Right atrium auricular region (tissue), 2 donors: ENCODE measurements at regions not wholly inside any gene's neighbourhood (a gene's known extent, or its start where the extent isn't known, plus 50 kb on each side); places are given as distances from the start of the nearest gene placed in this dataset.

Experiments used
- DNase-seq: peaks from one replicate; pipeline ENCODE4 v3.0.0-alpha.2; 2019; ENCODE audit warnings: low spot score
- H3K27ac ChIP-seq, 2 donors: fragments of 200-600 bp; sonication (generic); 1 replicate in 1 of 2; 2 replicates in 1 of 2; pipeline ENCODE4 v1.5.1; 2016 to 2019
- H3K27me3 ChIP-seq, 2 donors: fragments of 200-600 bp; sonication (generic); one replicate each; pipeline versions ENCODE4 v1.5.1 to v1.6.0; 2017 to 2019
- H3K36me3 ChIP-seq: fragments of 200-600 bp; sonication (generic); one replicate; pipeline ENCODE4 v1.5.1; 2016
- H3K4me1 ChIP-seq, 2 donors: fragments of 200-600 bp; sonication (generic); one replicate each; pipeline versions ENCODE4 v1.5.1 to v1.6.0; 2017 to 2019
- H3K4me3 ChIP-seq, 2 donors: fragments of 200-600 bp; sonication (generic); 1 replicate in 1 of 2; 2 replicates in 1 of 2; pipeline ENCODE4 v1.5.1; 2017 to 2019; ENCODE audit warnings: mild to moderate bottlenecking in 1 of 2, moderate library complexity in 1 of 2
- H3K9me3 ChIP-seq, 2 donors: fragments of 200-600 bp; sonication (generic); one replicate each; pipeline ENCODE4 v1.5.1; 2019
- TF ChIP-seq, protein P1 (sequence below), 2 donors: fragments of 200-600 bp; sonication (generic); IDR thresholded peaks; one replicate each; pipeline ENCODE4 v1.5.1; 2019; ENCODE audit warnings: antibody characterized with exemption in 2 of 2

DNA sequence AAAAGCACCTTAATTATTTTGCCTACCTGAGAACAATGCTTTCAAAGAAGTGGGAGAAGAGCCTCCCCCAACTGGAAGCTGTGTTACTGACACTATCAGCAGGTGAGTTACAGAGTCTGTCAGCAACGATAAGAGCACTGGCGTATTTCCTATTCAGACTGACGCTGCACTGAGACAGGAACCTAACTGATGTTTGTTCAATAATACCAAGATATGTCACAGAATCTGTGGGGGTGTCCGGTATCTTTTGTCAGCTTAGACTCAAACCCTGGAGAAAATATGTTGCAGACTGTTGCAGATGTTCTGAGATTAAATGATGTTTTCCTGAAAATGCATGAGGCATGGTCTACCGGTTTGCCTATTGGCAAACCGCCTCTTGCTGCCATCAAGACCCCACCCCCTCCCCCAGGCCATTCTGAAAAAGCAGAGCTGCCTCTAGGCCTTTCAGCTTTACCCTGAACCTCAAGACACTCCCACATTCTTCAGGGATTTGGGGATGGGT, 115.2 kb upstream of the KIT start:
- Histone ChIP-seq H3K4me3 (no peak overlapping the region), H3K27me3 (no peaks in the 10 kb centered on the region), H3K27ac (no peak overlapping the region), H3K36me3 (no peaks in the 10 kb centered on the region), H3K9me3 (no peaks in the 10 kb centered on the region), H3K4me1 (peaks cover 0 to 8% of the 10 kb centered on the region in 2 donors)
- TF ChIP-seq, protein P1, sequence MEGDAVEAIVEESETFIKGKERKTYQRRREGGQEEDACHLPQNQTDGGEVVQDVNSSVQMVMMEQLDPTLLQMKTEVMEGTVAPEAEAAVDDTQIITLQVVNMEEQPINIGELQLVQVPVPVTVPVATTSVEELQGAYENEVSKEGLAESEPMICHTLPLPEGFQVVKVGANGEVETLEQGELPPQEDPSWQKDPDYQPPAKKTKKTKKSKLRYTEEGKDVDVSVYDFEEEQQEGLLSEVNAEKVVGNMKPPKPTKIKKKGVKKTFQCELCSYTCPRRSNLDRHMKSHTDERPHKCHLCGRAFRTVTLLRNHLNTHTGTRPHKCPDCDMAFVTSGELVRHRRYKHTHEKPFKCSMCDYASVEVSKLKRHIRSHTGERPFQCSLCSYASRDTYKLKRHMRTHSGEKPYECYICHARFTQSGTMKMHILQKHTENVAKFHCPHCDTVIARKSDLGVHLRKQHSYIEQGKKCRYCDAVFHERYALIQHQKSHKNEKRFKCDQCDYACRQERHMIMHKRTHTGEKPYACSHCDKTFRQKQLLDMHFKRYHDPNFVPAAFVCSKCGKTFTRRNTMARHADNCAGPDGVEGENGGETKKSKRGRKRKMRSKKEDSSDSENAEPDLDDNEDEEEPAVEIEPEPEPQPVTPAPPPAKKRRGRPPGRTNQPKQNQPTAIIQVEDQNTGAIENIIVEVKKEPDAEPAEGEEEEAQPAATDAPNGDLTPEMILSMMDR (IDR thresholded peaks at IDR 0.05), result no peak
- DNase-seq, result no peak

DNA sequence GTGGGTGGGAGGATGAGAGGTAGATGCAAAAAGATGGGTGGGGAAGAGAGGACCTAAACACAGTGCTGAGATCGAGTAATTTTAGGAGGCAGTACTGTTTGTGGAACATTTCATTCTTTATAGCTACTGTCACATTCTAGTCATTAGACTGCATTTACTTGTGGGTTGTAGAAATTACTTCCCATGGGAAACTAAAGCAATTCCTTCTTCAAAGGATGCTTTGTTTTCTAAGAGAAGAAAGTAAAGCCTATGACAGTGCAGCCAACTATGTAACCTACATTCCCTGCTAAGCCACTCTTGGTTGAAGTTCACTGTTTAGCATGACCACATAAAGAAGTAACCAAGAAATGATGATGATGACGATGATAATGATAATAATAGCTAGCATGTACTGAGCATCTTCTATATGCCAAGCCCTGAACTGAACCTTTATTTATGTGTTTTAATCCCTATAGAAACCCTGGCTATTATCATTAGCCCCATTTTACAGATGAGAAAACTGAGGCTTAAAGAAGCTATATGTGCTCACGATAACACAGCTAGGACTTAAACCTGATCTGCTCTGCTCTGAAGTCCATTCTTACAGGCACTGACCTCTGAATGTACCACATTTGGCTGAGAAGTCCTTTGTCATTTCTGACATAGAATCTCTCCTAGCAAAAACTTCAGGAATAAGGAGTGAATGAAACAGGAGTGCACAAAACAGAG, 114.5 kb upstream of the KIT start:
- Histone ChIP-seq H3K9me3 (no peaks in the 10 kb centered on the region), H3K4me1 (peaks cover 0 to 8% of the 10 kb centered on the region in 2 donors), H3K27ac (no peak overlapping the region), H3K4me3 (no peak overlapping the region), H3K27me3 (no peaks in the 10 kb centered on the region), H3K36me3 (no peaks in the 10 kb centered on the region)
- no peak for DNase-seq
- TF ChIP-seq, protein P1 (IDR thresholded peaks at IDR 0.05), result no peak

DNA sequence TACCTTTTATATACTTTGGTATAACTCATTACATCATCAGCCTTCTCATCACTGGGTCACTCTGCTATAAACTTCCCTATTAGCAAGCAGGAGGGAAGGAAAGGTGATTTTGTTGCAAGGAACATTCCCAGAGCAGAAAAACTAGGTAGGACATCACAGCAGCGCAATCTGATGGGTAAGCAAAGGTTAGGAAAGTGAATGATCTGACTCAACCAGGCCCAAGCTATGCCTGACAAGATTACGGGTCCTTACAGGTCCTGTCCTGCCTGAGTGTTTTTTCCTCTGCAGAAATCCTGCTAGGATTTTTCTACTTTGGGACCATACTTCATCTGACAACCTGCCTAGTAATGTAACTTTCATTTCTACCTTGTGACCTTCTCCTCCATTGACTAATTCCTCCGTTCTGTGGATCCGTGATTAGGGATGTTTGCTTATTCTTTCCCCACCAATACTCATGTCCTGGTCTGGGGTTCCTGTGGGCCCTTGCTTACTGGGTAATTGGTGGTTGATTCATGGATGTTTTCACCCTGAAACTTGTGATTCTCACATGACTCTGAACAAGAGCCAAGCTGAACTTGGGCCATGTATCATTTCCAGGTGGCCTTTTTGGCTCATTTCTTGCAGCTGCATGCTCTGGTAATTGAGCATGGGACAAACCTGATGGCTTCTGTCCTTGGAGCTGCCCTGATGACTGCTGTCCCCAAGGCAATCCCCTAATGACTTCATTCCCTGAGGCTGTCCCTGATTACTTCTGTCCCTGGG, 111.9 kb upstream of the KIT start:
- no peak overlapping the region for H3K27ac ChIP-seq
- H3K27me3 ChIP-seq, result no peaks in the 10 kb centered on the region
- H3K4me3 ChIP-seq, result no peak overlapping the region
- H3K4me1 ChIP-seq, result no peaks in the 10 kb centered on the region
- H3K9me3 ChIP-seq, result no peaks in the 10 kb centered on the region
- no peaks in the 10 kb centered on the region for H3K36me3 ChIP-seq
- TF ChIP-seq, protein P1 (IDR thresholded peaks at IDR 0.05), result no peak
- DNase-seq, result no peak

DNA sequence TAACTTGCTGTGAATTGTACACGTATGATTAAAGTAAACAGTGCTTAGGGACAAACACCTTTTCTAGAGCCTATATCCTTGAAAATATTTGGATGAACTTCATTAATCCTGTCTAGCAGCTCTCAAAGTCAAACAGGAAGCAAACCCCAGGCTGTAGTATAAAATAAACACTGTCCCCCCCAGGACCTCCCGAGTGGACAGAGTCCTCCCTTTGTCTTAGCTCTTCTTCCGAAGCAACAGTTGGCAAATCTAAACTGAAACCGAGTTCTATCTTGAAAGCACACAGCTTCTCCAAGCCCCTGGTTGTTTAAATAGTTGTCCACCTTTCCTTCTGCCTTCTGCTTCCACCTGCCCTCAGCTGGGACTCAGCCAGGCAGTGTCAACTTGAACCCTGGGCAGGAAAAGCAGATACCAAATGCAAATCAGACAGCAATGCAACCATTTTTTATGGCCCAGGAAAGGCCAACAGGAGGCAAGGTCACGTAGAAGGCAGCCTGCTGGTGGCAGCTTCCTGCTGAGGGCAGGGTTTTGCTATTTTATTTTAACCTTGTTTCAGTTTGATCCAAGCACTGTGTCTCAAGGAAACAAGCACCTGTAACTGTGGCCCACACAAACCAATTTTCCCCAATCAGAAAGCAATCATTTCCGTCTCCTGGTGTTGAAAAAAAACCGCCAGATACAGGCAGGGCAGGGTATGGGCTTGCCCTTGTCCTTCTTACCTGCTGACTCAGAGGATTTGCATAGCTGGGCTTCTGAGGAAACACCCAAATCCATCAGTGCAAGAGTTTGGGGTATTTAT, 110.3 kb upstream of the KIT start:
- Histone ChIP-seq H3K9me3 (no peaks in the 10 kb centered on the region), H3K4me1 (no peaks in the 10 kb centered on the region), H3K27me3 (no peaks in the 10 kb centered on the region), H3K36me3 (no peaks in the 10 kb centered on the region), H3K4me3 (no peak overlapping the region), H3K27ac (no peak overlapping the region)
- TF ChIP-seq, protein P1 (IDR thresholded peaks at IDR 0.05), result no peak
- DNase-seq, result no peak

DNA sequence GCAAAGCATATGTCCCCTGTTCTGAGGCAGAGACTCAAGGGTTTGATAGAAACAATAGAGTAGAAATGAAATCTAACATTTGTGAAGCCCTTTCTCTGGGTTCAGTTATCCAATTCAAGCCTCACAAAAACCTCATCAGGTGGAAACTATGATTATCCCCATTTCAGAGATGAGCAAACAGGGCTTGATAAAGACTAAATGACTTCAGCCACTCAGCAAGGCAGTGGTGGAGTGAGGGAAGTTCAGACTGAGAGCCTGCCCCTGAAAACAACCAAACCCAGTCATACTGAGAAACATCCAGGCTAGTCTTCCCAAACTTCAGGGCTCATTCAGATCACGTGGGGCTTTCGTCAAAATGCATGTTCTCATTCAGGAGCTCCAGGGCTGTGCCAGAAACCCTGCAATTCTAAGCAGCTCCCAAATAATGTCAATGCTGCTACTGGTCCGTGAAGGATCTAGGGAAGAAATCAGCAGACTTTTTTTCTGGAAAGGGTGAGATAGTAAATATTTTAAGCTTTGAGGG, 109.6 kb upstream of the KIT start:
- DNase-seq, result no peak
- TF ChIP-seq, protein P1 (IDR thresholded peaks at IDR 0.05), result no peak
- no peaks in the 10 kb centered on the region for H3K4me1 ChIP-seq

More for the DNA sequence above, 109.6 kb upstream of the KIT start:
- Histone ChIP-seq H3K9me3 (no peaks in the 10 kb centered on the region), H3K27ac (no peak overlapping the region), H3K36me3 (no peaks in the 10 kb centered on the region), H3K27me3 (no peaks in the 10 kb centered on the region), H3K4me3 (no peak overlapping the region)
